ENCODE measurements at regions not wholly inside any gene's neighbourhood (a gene's known extent, or its start where the extent isn't known, plus 50 kb on each side); places are given as distances from the start of the nearest gene placed in this dataset.

DNA sequence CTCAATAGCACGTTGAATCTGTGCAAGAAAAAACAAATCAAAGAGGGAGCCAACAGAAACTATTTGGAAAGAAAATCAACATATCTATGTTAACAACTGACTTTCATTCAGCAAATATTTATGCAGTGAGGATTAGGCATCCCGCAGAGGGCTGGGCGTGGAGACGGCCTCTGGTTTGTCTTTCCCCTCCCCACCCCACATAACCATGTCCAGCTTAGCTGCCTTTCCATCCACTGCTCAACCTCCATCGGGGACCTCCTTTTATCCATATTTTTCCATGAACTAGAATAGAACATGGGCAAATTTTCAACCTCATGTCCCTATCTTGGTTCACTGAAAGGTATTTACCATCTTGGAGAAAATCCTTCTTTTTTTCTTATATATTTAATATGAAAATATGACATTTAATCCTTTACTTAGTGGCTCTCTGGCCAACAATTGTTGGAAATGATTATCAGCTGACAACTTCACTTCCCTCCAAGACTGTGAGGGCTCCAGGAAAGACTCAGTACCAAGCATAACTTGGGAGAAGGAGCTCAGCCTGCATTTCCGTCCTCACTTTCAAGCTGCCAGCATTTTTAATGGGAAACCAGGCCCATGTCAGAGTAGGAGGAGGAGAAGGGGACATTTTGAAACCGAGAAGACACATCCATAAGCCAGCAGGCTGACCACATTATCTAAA, 462.6 kb upstream of the MAF start:
- TF ChIP-seq, protein P1, sequence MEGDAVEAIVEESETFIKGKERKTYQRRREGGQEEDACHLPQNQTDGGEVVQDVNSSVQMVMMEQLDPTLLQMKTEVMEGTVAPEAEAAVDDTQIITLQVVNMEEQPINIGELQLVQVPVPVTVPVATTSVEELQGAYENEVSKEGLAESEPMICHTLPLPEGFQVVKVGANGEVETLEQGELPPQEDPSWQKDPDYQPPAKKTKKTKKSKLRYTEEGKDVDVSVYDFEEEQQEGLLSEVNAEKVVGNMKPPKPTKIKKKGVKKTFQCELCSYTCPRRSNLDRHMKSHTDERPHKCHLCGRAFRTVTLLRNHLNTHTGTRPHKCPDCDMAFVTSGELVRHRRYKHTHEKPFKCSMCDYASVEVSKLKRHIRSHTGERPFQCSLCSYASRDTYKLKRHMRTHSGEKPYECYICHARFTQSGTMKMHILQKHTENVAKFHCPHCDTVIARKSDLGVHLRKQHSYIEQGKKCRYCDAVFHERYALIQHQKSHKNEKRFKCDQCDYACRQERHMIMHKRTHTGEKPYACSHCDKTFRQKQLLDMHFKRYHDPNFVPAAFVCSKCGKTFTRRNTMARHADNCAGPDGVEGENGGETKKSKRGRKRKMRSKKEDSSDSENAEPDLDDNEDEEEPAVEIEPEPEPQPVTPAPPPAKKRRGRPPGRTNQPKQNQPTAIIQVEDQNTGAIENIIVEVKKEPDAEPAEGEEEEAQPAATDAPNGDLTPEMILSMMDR (conservative IDR thresholded peaks at IDR 0.05; ENCODE audit: low read depth, low read length) = no peak
- no peak for TF ChIP-seq EZH2 (IDR thresholded peaks at IDR 0.05; ENCODE audit: borderline replicate concordance, low read depth, low read length, poor library complexity, severe bottlenecking)
